ENCODE measurements at regions not wholly inside any gene's neighbourhood (a gene's known extent, or its start where the extent isn't known, plus 50 kb on each side); places are given as distances from the start of the nearest gene placed in this dataset.

- no peak overlapping the region for H3K27ac Mint-ChIP-seq
- H3K4me1 Mint-ChIP-seq: no peaks in the 10 kb centered on the region
- H3K9me3 Mint-ChIP-seq: no peaks in the 10 kb centered on the region
- H3K27me3 Mint-ChIP-seq (ENCODE audit: low read depth): no peaks in the 10 kb centered on the region
- no peak overlapping the region for H3K4me3 Mint-ChIP-seq
- TF ChIP-seq CTCF (IDR thresholded peaks at IDR 0.05; ENCODE audit: unreplicated experiment): no peak
- no peaks in the 10 kb centered on the region for H3K36me3 Mint-ChIP-seq
- no peak for DNase-seq (ENCODE audit: low spot score in 2 of 2, unreplicated experiment in 2 of 2)
These were observed 191.5 kb upstream of the ASIC2 start for GRCh38 chr17:33484559-33484958.

GRCh38 chr17:33486135-33486885 is 193.2 kb upstream of the ASIC2 start:
- no peak for TF ChIP-seq CTCF (IDR thresholded peaks at IDR 0.05; ENCODE audit: unreplicated experiment)
- DNase-seq (ENCODE audit: low spot score in 2 of 2, unreplicated experiment in 2 of 2): no peak
- no peaks in the 10 kb centered on the region for H3K27me3 Mint-ChIP-seq (ENCODE audit: low read depth)
- no peak overlapping the region for H3K4me3 Mint-ChIP-seq
- H3K4me1 Mint-ChIP-seq: no peaks in the 10 kb centered on the region
- H3K27ac Mint-ChIP-seq: no peak overlapping the region
- H3K36me3 Mint-ChIP-seq: no peaks in the 10 kb centered on the region
- H3K9me3 Mint-ChIP-seq: no peaks in the 10 kb centered on the region

- H3K27me3 Mint-ChIP-seq (ENCODE audit: low read depth): no peaks in the 10 kb centered on the region
- no peaks in the 10 kb centered on the region for H3K36me3 Mint-ChIP-seq
- TF ChIP-seq CTCF (IDR thresholded peaks at IDR 0.05; ENCODE audit: unreplicated experiment): no peak
- H3K9me3 Mint-ChIP-seq: no peaks in the 10 kb centered on the region
- DNase-seq (ENCODE audit: low spot score in 2 of 2, unreplicated experiment in 2 of 2): no peak
- H3K4me3 Mint-ChIP-seq: no peak overlapping the region
- H3K27ac Mint-ChIP-seq: no peak overlapping the region
- H3K4me1 Mint-ChIP-seq: no peaks in the 10 kb centered on the region
These were observed 194.2 kb upstream of the ASIC2 start for GRCh38 chr17:33487187-33487879.

- Mint-ChIP-seq H3K27ac (no peak overlapping the region), H3K9me3 (no peaks in the 10 kb centered on the region), H3K27me3 (ENCODE audit: low read depth) (no peaks in the 10 kb centered on the region), H3K4me1 (peaks cover 3% of the 10 kb centered on the region), H3K4me3 (no peak overlapping the region), H3K36me3 (no peaks in the 10 kb centered on the region)
- DNase-seq (ENCODE audit: low spot score in 2 of 2, unreplicated experiment in 2 of 2): no peak
- no peak for TF ChIP-seq CTCF (IDR thresholded peaks at IDR 0.05; ENCODE audit: unreplicated experiment)
These were observed 198.9 kb upstream of the ASIC2 start for GRCh38 chr17:33491871-33492481.

GRCh38 chr17:33492731-33493265 is 199.7 kb upstream of the ASIC2 start:
- Mint-ChIP-seq H3K9me3 (no peaks in the 10 kb centered on the region), H3K4me1 (peaks cover 3% of the 10 kb centered on the region), H3K4me3 (no peak overlapping the region), H3K27ac (no peak overlapping the region), H3K36me3 (no peaks in the 10 kb centered on the region), H3K27me3 (ENCODE audit: low read depth) (no peaks in the 10 kb centered on the region)
- TF ChIP-seq CTCF (IDR thresholded peaks at IDR 0.05; ENCODE audit: unreplicated experiment): no peak
- no peak for DNase-seq (ENCODE audit: low spot score in 2 of 2, unreplicated experiment in 2 of 2)

Data from mesothelial cell of epicardium (in vitro differentiated cells).